HUES6 (cell line): ENCODE measurements at regions not wholly inside any gene's neighbourhood (a gene's known extent, or its start where the extent isn't known, plus 50 kb on each side); places are given as distances from the start of the nearest gene placed in this dataset.

ENCODE experiments used
- H3K27ac ChIP-seq: 2 replicates; pipeline ENCODE4 v1.7.0; 2013; ENCODE audit warnings: low read depth, mild to moderate bottlenecking, low read length, inconsistent platforms
- H3K27me3 ChIP-seq: 2 replicates; pipeline ENCODE4 v1.6.1; 2013; ENCODE audit warnings: low read length; ENCODE audit not compliant: control insufficient read depth, insufficient read depth
- H3K36me3 ChIP-seq: 2 replicates; pipeline ENCODE4 v1.6.1; 2013; ENCODE audit warnings: low read length; ENCODE audit not compliant: control insufficient read depth, insufficient read depth
- H3K4me1 ChIP-seq: 2 replicates; pipeline ENCODE4 v1.6.1; 2013; ENCODE audit warnings: low read length; ENCODE audit not compliant: control insufficient read depth, insufficient read depth
- H3K4me3 ChIP-seq: 2 replicates; pipeline ENCODE4 v1.5.1; 2013; ENCODE audit warnings: low read depth, low read length
- H3K9ac ChIP-seq: one replicate; pipeline ENCODE4 v1.6.1; 2013; ENCODE audit warnings: mild to moderate bottlenecking, low read length
- H3K9me3 ChIP-seq: 2 replicates; pipeline ENCODE4 v1.6.1; 2013; ENCODE audit warnings: low read depth, low read length; ENCODE audit not compliant: control insufficient read depth, insufficient read depth

GRCh38 chr2:7570247-7570646 is 653.0 kb downstream of the RNF144A start:
- no peak overlapping the region for H3K9ac ChIP-seq
- H3K4me3 ChIP-seq, result no peak overlapping the region
- H3K9me3 ChIP-seq, result peaks cover 3% of the 10 kb centered on the region; the same call in 1 of the 2 replicates
- H3K4me1 ChIP-seq, result no peaks in the 10 kb centered on the region
- no peak overlapping the region for H3K27ac ChIP-seq
- no peaks in the 10 kb centered on the region for H3K27me3 ChIP-seq
- no peaks in the 10 kb centered on the region for H3K36me3 ChIP-seq

GRCh38 chr2:7571701-7572100 is 654.5 kb downstream of the RNF144A start:
- no peak overlapping the region for H3K9ac ChIP-seq
- H3K27me3 ChIP-seq, result no peaks in the 10 kb centered on the region
- no peaks in the 10 kb centered on the region for H3K36me3 ChIP-seq
- H3K4me3 ChIP-seq, result no peak overlapping the region
- H3K27ac ChIP-seq, result no peak overlapping the region
- H3K4me1 ChIP-seq, result no peaks in the 10 kb centered on the region
- 0 out of 2 replicates have a peak, but pooled peaks cover 1% of the 10 kb centered on the region for H3K9me3 ChIP-seq

GRCh38 chr2:7572450-7572849 is 655.2 kb downstream of the RNF144A start:
- Histone ChIP-seq H3K36me3 (no peaks in the 10 kb centered on the region), H3K27me3 (no peaks in the 10 kb centered on the region), H3K4me1 (no peaks in the 10 kb centered on the region), H3K4me3 (no peak overlapping the region), H3K9ac (no peak overlapping the region), H3K9me3 (peaks cover 5% of the 10 kb centered on the region), H3K27ac (no peak overlapping the region)

GRCh38 chr2:7573166-7573825 is 656.1 kb downstream of the RNF144A start:
- no peak overlapping the region for H3K27ac ChIP-seq
- no peaks in the 10 kb centered on the region for H3K27me3 ChIP-seq
- no peaks in the 10 kb centered on the region for H3K4me1 ChIP-seq
- no peaks in the 10 kb centered on the region for H3K36me3 ChIP-seq
- no peak overlapping the region for H3K9ac ChIP-seq
- no peak overlapping the region for H3K4me3 ChIP-seq
- peaks cover 12% of the 10 kb centered on the region for H3K9me3 ChIP-seq

GRCh38 chr2:7574385-7574784 is 657.2 kb downstream of the RNF144A start:
- Histone ChIP-seq H3K9ac (no peak overlapping the region), H3K4me1 (no peaks in the 10 kb centered on the region), H3K9me3 (peaks cover 19% of the 10 kb centered on the region), H3K4me3 (no peak overlapping the region), H3K27me3 (no peaks in the 10 kb centered on the region), H3K36me3 (no peaks in the 10 kb centered on the region), H3K27ac (no peak overlapping the region)

- no peaks in the 10 kb centered on the region for H3K27me3 ChIP-seq
Measured at GRCh38 chr2:7577769-7578168, 660.6 kb downstream of the RNF144A start.

GRCh38 chr2:7584017-7584416 is 666.8 kb downstream of the RNF144A start:
- Histone ChIP-seq H3K9ac (no peak overlapping the region), H3K9me3 (no peaks in the 10 kb centered on the region), H3K27ac (no peak overlapping the region), H3K27me3 (no peaks in the 10 kb centered on the region), H3K4me1 (no peaks in the 10 kb centered on the region), H3K36me3 (no peaks in the 10 kb centered on the region), H3K4me3 (no peak overlapping the region)

More at GRCh38 chr2:7577769-7578168, 660.6 kb downstream of the RNF144A start:
- no peaks in the 10 kb centered on the region for H3K4me1 ChIP-seq
- H3K4me3 ChIP-seq, result no peak overlapping the region
- peaks cover 19% of the 10 kb centered on the region for H3K9me3 ChIP-seq
- no peaks in the 10 kb centered on the region for H3K36me3 ChIP-seq
- no peak overlapping the region for H3K27ac ChIP-seq
- no peak overlapping the region for H3K9ac ChIP-seq

GRCh38 chr2:7586898-7587297 is 669.7 kb downstream of the RNF144A start:
- H3K36me3 ChIP-seq, result no peaks in the 10 kb centered on the region
- no peaks in the 10 kb centered on the region for H3K27me3 ChIP-seq
- no peak overlapping the region for H3K4me3 ChIP-seq
- no peak overlapping the region for H3K9ac ChIP-seq
- H3K27ac ChIP-seq, result no peak overlapping the region
- no peaks in the 10 kb centered on the region for H3K9me3 ChIP-seq
- no peaks in the 10 kb centered on the region for H3K4me1 ChIP-seq

GRCh38 chr2:7588295-7588694 is 671.1 kb downstream of the RNF144A start:
- H3K27me3 ChIP-seq, result no peaks in the 10 kb centered on the region
- H3K36me3 ChIP-seq, result no peaks in the 10 kb centered on the region
- H3K4me1 ChIP-seq, result no peaks in the 10 kb centered on the region
- no peak overlapping the region for H3K27ac ChIP-seq
- H3K9me3 ChIP-seq, result no peaks in the 10 kb centered on the region
- H3K9ac ChIP-seq, result no peak overlapping the region
- no peak overlapping the region for H3K4me3 ChIP-seq

- Histone ChIP-seq H3K4me1 (no peaks in the 10 kb centered on the region), H3K27me3 (no peaks in the 10 kb centered on the region), H3K27ac (no peak overlapping the region), H3K9me3 (no peaks in the 10 kb centered on the region), H3K36me3 (no peaks in the 10 kb centered on the region), H3K4me3 (no peak overlapping the region), H3K9ac (no peak overlapping the region)
Measured at GRCh38 chr2:7592618-7593140, 675.5 kb downstream of the RNF144A start.

GRCh38 chr2:7593360-7593759 is 676.1 kb downstream of the RNF144A start:
- Histone ChIP-seq H3K36me3 (no peaks in the 10 kb centered on the region), H3K27ac (no peak overlapping the region), H3K9ac (no peak overlapping the region), H3K4me3 (no peak overlapping the region), H3K9me3 (no peaks in the 10 kb centered on the region), H3K27me3 (no peaks in the 10 kb centered on the region), H3K4me1 (no peaks in the 10 kb centered on the region)
